WTC11 (cell line): ENCODE measurements at regions not wholly inside any gene's neighbourhood (a gene's known extent, or its start where the extent isn't known, plus 50 kb on each side); places are given as distances from the start of the nearest gene placed in this dataset.

Experiments
- ATAC-seq: fragments of 200-7000 bp; cut with Tn5 transposase; 2 replicates; pipeline ENCODE4 v1.10.0; 2021; ENCODE audit warnings: mild to moderate bottlenecking, moderate library complexity
- CTCF ChIA-PET: fragments of 300-600 bp; sonication (Branson Sonifier 250); formaldehyde crosslinking; loops from one replicate; lab custom pipeline; 2021; ENCODE audit warnings: antibody characterized with exemption; lab: Charles Lee
- POLR2A ChIA-PET: fragments of 350-600 bp; sonication (Branson Sonifier 250); formaldehyde crosslinking; loops from one replicate; lab custom pipeline; 2021; ENCODE audit warnings: antibody characterized with exemption; lab: Charles Lee
- DNase-seq: peaks from one replicate; pipeline ENCODE4 v3.0.0; 2021; ENCODE audit warnings: low spot score
- H3K27ac Mint-ChIP-seq: 2 replicates; pipeline ENCODE4 v1.8.0; 2021; ENCODE audit warnings: mixed read lengths
- H3K27me3 Mint-ChIP-seq: 2 replicates; pipeline ENCODE4 v1.8.0; 2021; ENCODE audit warnings: low read depth, mild to moderate bottlenecking, moderate library complexity, mixed read lengths
- H3K36me3 Mint-ChIP-seq: 2 replicates; pipeline ENCODE4 v1.8.0; 2021; ENCODE audit warnings: mixed read lengths
- H3K4me1 Mint-ChIP-seq: 2 replicates; pipeline ENCODE4 v1.8.0; 2022; ENCODE audit warnings: mixed read lengths
- H3K4me3 Mint-ChIP-seq: 2 replicates; pipeline ENCODE4 v1.8.0; 2021; ENCODE audit warnings: mild to moderate bottlenecking, moderate library complexity, mixed read lengths
- H3K9me3 Mint-ChIP-seq: 2 replicates; pipeline ENCODE4 v1.8.0; 2021; ENCODE audit warnings: mixed read lengths
- CREM ChIP-seq: sonication (generic); formaldehyde crosslinking; IDR thresholded peaks from 2 replicates; pipeline ENCODE4 v1.8.1; 2022; ENCODE audit warnings: mild to moderate bottlenecking, missing genetic modification reagents, moderate library complexity
- E2F1 ChIP-seq: sonication (generic); formaldehyde crosslinking; IDR thresholded peaks from 2 replicates; pipeline ENCODE4 v1.8.0; 2022; ENCODE audit warnings: mild to moderate bottlenecking, missing genetic modification reagents
- FOXP1 ChIP-seq: sonication (generic); formaldehyde crosslinking; IDR thresholded peaks from 2 replicates; pipeline ENCODE4 v1.8.0; 2022; ENCODE audit warnings: missing genetic modification reagents, mild to moderate bottlenecking, moderate library complexity, borderline replicate concordance
- GRHL2 ChIP-seq: fragments of 250-450 bp; sonication (Bioruptor Pico); IDR thresholded peaks from 2 replicates; pipeline ENCODE4 v1.8.0; 2022; ENCODE audit warnings: mild to moderate bottlenecking, moderate library complexity; ENCODE audit not compliant: insufficient replicate concordance, severe bottlenecking
- HMGA2 ChIP-seq: fragments of 250-450 bp; sonication (Bioruptor Pico); IDR thresholded peaks from 2 replicates; pipeline ENCODE4 v1.4.0; 2021; ENCODE audit warnings: mild to moderate bottlenecking, moderate library complexity
- IRF2 ChIP-seq: sonication (generic); formaldehyde crosslinking; IDR thresholded peaks from 2 replicates; pipeline ENCODE4 v1.8.0; 2022; ENCODE audit warnings: low read depth, missing genetic modification reagents, borderline replicate concordance
- JAZF1 ChIP-seq: fragments of 250-450 bp; sonication (Bioruptor Pico); IDR thresholded peaks from 2 replicates; pipeline ENCODE4 v1.9.0; 2021; ENCODE audit warnings: moderate library complexity, mild to moderate bottlenecking, inconsistent platforms
- NR1H2 ChIP-seq: sonication (generic); formaldehyde crosslinking; IDR thresholded peaks from 2 replicates; pipeline ENCODE4 v1.9.0; 2021; ENCODE audit warnings: mild to moderate bottlenecking, moderate library complexity, missing genetic modification reagents
- PRRX2 ChIP-seq: fragments of 250-450 bp; sonication (Bioruptor Pico); IDR thresholded peaks from 2 replicates; pipeline ENCODE4 v1.8.0; 2021; ENCODE audit warnings: mild to moderate bottlenecking
- SOX15 ChIP-seq: fragments of 250-450 bp; sonication (Bioruptor Pico); IDR thresholded peaks from 2 replicates; pipeline ENCODE4 v1.9.0; 2021; ENCODE audit warnings: mild to moderate bottlenecking
- SP1 ChIP-seq: sonication (generic); formaldehyde crosslinking; conservative IDR thresholded peaks from 2 replicates; pipeline ENCODE4 v1.8.1; 2022; ENCODE audit warnings: missing genetic modification reagents
- TCF7 ChIP-seq: sonication (generic); formaldehyde crosslinking; IDR thresholded peaks from 2 replicates; pipeline ENCODE4 v1.8.0; 2022; ENCODE audit warnings: mild to moderate bottlenecking, low read depth, missing genetic modification reagents, moderate library complexity
- ZNF121 ChIP-seq: sonication (generic); formaldehyde crosslinking; IDR thresholded peaks from 2 replicates; pipeline ENCODE4 v1.8.0; 2023; ENCODE audit warnings: missing genetic modification reagents
- ZNF512 ChIP-seq: sonication (generic); formaldehyde crosslinking; IDR thresholded peaks from 2 replicates; pipeline ENCODE4 v1.8.1; 2022; ENCODE audit warnings: missing genetic modification reagents, borderline replicate concordance
- TF ChIP-seq, protein P1 (sequence below): fragments of 250-450 bp; sonication (Bioruptor Pico); conservative IDR thresholded peaks from 2 replicates; pipeline ENCODE4 v1.9.0; 2021; ENCODE audit warnings: mild to moderate bottlenecking
- TF ChIP-seq, protein P2 (sequence below): fragments of 250-450 bp; sonication (Bioruptor Pico); IDR thresholded peaks from 2 replicates; pipeline ENCODE4 v2.1.2; 2022; ENCODE audit warnings: mild to moderate bottlenecking, moderate library complexity
- TF ChIP-seq, protein P3 (sequence below): sonication (generic); formaldehyde crosslinking; IDR thresholded peaks from 2 replicates; pipeline ENCODE4 v1.8.0; 2023; ENCODE audit warnings: missing genetic modification reagents
- TF ChIP-seq, protein P4 (sequence below): fragments of 250-450 bp; sonication (Bioruptor Pico); IDR thresholded peaks from 2 replicates; pipeline ENCODE4 v1.9.0; 2021; ENCODE audit warnings: mild to moderate bottlenecking
- TF ChIP-seq, protein P5 (sequence below): sonication (generic); formaldehyde crosslinking; IDR thresholded peaks from 2 replicates; pipeline ENCODE4 v1.8.0; 2022; ENCODE audit warnings: missing genetic modification reagents

DNA sequence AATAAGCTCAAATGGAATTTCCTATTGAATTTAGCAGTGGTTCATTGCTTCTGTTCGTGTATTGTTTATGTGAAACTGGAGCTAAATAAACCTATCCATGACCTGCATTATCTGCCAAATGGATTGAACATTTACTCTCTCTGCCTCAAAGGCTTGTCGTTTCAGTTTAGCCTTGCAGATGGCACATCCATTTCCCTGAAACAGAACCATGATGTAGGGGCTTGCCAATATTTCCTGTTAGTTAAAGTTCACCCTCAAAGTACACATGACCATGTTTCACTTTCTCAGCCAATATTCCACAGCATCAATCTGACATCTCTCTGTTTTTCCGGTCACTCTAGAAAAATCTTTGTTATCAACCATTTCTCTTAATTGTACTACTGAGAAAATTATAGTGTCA, 545.3 kb downstream of the TAF11L14 start:
- H3K4me1 Mint-ChIP-seq, result no peaks in the 10 kb centered on the region
- TF ChIP-seq, protein P1, sequence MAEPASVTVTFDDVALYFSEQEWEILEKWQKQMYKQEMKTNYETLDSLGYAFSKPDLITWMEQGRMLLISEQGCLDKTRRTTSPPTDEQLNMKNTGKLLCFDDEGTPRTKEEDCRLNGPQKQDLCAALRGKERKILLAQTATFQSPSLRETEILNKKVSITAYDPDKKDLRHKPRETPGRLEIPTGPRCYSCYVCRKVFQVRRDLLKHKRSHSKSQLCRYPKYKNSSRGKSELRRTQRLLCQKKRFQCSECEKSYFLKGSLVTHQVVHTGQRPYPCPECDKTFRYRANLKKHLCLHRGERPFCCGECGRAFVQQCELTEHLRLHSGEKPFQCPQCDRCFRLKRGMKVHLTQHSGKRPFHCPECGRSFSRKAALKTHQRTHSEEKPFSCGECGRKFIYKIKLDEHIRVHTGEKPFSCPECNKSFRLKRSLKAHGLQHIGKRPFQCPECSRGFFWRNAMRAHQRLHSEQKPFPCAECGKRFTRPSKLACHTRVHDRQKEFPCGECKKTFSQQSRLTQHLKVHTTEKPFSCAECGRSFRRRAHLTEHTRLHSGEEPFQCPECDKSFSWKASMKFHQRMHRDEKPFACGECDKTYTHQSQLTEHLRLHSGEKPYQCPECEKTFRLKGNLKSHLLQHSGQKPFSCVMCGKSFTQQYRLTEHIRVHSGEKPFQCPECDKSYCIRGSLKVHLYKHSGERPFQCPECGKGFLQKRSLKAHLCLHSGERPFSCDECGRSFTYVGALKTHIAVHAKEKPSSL, result no peak
- TF ChIP-seq, protein P2, sequence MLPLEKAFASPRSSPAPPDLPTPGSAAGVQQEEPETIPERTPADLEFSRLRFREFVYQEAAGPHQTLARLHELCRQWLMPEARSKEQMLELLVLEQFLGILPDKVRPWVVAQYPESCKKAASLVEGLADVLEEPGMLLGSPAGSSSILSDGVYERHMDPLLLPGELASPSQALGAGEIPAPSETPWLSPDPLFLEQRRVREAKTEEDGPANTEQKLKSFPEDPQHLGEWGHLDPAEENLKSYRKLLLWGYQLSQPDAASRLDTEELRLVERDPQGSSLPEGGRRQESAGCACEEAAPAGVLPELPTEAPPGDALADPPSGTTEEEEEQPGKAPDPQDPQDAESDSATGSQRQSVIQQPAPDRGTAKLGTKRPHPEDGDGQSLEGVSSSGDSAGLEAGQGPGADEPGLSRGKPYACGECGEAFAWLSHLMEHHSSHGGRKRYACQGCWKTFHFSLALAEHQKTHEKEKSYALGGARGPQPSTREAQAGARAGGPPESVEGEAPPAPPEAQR (CRISPR knock-in tag), result no peak
- TF ChIP-seq IRF2, result no peak
- TF ChIP-seq GRHL2 (CRISPR knock-in tag), result no peak
- TF ChIP-seq PRRX2 (CRISPR knock-in tag), result no peak
- no peak for TF ChIP-seq FOXP1 (CRISPR knock-in tag)
- TF ChIP-seq JAZF1, result no peak
- TF ChIP-seq E2F1 (CRISPR knock-in tag), result no peak
- no peak for TF ChIP-seq NR1H2 (CRISPR knock-in tag)
- no peaks in the 10 kb centered on the region for H3K36me3 Mint-ChIP-seq
- DNase-seq (no peak), ATAC-seq (no peak)
- no peak overlapping the region for H3K4me3 Mint-ChIP-seq
- POLR2A ChIA-PET, result no interaction called here
- CTCF ChIA-PET, result no interaction called here
- H3K9me3 Mint-ChIP-seq, result peaks cover 13% of the 10 kb centered on the region
- no peak overlapping the region for H3K27ac Mint-ChIP-seq
- no peaks in the 10 kb centered on the region for H3K27me3 Mint-ChIP-seq

DNA sequence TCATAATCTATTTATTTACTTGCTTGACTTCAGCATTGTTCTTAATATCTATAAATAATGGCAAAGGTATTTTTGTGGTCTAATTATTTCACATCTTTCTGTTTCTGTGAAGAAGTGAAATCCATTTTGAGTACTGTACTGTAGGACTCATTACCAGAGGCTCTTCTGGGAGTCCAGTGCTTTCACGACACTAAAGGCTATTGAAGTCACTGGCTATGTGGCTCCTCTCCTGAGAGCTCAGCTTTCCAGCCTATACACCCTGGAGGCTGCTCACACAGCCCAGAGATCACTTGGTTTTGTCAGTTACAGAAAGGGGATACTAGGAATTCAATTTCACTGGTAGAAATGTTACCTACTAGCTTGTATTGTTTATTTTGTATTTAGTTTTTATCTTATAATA, 547.3 kb downstream of the TAF11L14 start:
- no peak overlapping the region for H3K4me3 Mint-ChIP-seq
- H3K4me1 Mint-ChIP-seq, result no peaks in the 10 kb centered on the region
- no peak for TF ChIP-seq ZNF121 (CRISPR knock-in tag)
- no peak for TF ChIP-seq NR1H2 (CRISPR knock-in tag)
- TF ChIP-seq HMGA2 (CRISPR knock-in tag), result no peak
- ChIA-PET CTCF (no interaction called here), POLR2A (no interaction called here)
- peaks cover 24% of the 10 kb centered on the region for H3K9me3 Mint-ChIP-seq
- H3K27me3 Mint-ChIP-seq, result no peaks in the 10 kb centered on the region
- ATAC-seq (no peak), DNase-seq (no peak)
- no peak overlapping the region for H3K27ac Mint-ChIP-seq
- H3K36me3 Mint-ChIP-seq, result 0 out of 2 replicates have a peak, but pooled peaks cover 5% of the 10 kb centered on the region

DNA sequence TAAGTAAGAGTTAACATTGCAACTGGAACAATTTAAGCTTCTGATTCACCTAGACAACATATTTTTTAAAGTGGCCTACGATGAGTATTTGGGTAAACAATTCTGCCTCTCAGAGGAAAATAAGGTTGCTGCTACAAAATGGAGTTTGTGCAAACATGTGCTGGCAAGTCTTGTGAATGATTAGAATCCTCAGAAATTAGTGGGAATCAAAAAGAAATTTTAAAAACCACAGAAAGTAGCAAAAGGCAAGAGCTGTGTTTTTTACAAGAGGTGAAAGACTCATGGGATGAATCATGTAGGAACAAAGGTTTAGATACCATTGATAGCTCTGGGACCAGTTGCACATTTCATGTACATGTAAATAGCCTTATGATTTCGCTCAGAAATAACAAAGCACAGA, 561.6 kb downstream of the TAF11L14 start:
- DNase-seq, result no peak
- Mint-ChIP-seq H3K36me3 (peaks cover 36% of the 10 kb centered on the region), H3K4me1 (peaks cover 6% of the 10 kb centered on the region), H3K4me3 (no peak overlapping the region), H3K9me3 (peaks cover 64% of the 10 kb centered on the region), H3K27me3 (no peaks in the 10 kb centered on the region; the same call in 1 of the 2 replicates), H3K27ac (no peak overlapping the region)
- ChIA-PET POLR2A (no interaction called here), CTCF (no interaction called here)
- TF ChIP-seq, protein P3, sequence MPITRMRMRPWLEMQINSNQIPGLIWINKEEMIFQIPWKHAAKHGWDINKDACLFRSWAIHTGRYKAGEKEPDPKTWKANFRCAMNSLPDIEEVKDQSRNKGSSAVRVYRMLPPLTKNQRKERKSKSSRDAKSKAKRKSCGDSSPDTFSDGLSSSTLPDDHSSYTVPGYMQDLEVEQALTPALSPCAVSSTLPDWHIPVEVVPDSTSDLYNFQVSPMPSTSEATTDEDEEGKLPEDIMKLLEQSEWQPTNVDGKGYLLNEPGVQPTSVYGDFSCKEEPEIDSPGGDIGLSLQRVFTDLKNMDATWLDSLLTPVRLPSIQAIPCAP, result no peak
- TF ChIP-seq, protein P4, sequence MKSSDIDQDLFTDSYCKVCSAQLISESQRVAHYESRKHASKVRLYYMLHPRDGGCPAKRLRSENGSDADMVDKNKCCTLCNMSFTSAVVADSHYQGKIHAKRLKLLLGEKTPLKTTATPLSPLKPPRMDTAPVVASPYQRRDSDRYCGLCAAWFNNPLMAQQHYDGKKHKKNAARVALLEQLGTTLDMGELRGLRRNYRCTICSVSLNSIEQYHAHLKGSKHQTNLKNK (CRISPR knock-in tag), result no peak
- TF ChIP-seq TCF7 (CRISPR knock-in tag) (no peak), ZNF512 (no peak), E2F1 (CRISPR knock-in tag) (no peak), SOX15 (no peak), HMGA2 (CRISPR knock-in tag) (no peak), SP1 (CRISPR knock-in tag) (no peak), CREM (no peak)
- TF ChIP-seq, protein P5, sequence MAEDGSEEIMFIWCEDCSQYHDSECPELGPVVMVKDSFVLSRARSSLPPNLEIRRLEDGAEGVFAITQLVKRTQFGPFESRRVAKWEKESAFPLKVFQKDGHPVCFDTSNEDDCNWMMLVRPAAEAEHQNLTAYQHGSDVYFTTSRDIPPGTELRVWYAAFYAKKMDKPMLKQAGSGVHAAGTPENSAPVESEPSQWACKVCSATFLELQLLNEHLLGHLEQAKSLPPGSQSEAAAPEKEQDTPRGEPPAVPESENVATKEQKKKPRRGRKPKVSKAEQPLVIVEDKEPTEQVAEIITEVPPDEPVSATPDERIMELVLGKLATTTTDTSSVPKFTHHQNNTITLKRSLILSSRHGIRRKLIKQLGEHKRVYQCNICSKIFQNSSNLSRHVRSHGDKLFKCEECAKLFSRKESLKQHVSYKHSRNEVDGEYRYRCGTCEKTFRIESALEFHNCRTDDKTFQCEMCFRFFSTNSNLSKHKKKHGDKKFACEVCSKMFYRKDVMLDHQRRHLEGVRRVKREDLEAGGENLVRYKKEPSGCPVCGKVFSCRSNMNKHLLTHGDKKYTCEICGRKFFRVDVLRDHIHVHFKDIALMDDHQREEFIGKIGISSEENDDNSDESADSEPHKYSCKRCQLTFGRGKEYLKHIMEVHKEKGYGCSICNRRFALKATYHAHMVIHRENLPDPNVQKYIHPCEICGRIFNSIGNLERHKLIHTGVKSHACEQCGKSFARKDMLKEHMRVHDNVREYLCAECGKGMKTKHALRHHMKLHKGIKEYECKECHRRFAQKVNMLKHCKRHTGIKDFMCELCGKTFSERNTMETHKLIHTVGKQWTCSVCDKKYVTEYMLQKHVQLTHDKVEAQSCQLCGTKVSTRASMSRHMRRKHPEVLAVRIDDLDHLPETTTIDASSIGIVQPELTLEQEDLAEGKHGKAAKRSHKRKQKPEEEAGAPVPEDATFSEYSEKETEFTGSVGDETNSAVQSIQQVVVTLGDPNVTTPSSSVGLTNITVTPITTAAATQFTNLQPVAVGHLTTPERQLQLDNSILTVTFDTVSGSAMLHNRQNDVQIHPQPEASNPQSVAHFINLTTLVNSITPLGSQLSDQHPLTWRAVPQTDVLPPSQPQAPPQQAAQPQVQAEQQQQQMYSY, result no peak
- ATAC-seq, result no peak
